ENCODE measurements at regions not wholly inside any gene's neighbourhood (a gene's known extent, or its start where the extent isn't known, plus 50 kb on each side); places are given as distances from the start of the nearest gene placed in this dataset.

DNA sequence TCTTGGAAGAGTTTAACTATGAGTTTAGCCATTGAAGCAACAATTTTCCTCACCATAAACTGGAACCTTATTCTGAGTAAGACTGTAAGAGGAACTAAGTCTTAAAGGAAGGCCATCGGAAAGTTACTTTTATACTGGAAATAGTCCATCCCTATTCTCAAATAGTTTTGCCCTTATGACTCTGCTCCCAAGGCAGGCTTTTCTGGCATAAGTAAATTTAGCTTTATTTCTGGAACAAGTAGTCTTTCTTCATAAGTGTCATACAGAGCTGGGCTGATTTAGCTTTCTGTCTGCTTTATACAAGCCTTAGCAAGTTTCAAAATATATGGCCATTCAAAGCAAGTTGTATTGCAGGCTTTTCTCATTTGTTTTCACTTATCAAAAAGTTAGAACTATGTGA is 328.1 kb downstream of the HACE1 start (continued):
- TF ChIP-seq FOXK2 (IDR thresholded peaks at IDR 0.05), result no peak

DNA sequence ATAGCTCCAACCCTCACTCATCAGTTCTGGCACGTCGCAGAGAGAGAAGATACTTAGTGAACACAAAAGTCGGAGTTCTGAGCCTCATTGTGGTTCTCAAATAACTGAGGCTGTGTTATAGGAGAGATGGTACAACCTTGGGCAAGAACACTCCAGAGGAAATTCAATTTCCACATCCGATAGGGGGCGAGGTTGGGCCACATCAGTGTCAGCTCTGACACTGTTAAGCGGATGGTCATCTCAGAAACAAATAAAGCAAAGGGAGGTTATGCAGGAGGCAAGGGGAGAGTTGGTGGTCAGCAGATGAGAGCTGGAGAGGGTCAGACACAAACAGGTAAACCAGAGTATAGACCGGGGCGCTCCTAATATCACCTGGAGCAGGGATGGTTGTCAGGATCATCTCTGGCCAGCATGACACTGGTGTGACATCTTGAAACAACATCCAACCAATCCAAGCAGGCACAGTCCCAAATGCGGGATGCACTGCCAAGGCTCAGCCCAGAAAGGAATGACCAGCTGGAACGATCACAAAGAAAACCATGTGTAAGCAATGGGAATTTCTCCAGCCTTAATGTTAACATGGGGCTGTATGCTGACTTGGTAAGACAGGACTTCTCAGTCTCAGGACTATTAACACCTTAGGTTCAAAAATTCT is 331.8 kb downstream of the HACE1 start:
- no TSS peak for BruUV-seq (replicated peaks)
- H3K4me3 ChIP-seq, result no peak overlapping the region
- H3K4me1 ChIP-seq (ENCODE audit: control insufficient read depth, insufficient read depth, low read length), result no peaks in the 10 kb centered on the region
- no peak overlapping the region for H3K27ac ChIP-seq (ENCODE audit: control insufficient read depth, insufficient read depth)
- ChIA-PET RAD21 (ENCODE audit: unreplicated experiment) (no interaction called here), POLR2A (no interaction called here), CTCF (interaction anchor here (0.7 to 1.1 kb wide), 4 partner anchors 10 to 86 kb away, joined by 3 to 4 read pairs (median 3); no protein-coding TSS in a partner anchor), SMC1A (ENCODE audit: uncharacterized antibody, unreplicated experiment) (no interaction called here)
- no peak overlapping the region for H3K4me2 ChIP-seq (ENCODE audit: control insufficient read depth, insufficient read depth)
- in situ Hi-C loops (cut with MboI) (loop anchor here (5.0 kb wide), 1 partner anchor 244 kb away; no protein-coding TSS in a partner anchor), intact Hi-C loops (cut with micrococcal nuclease; ENCODE audit: unreplicated experiment) (loop anchor here (10.0 kb wide), 2 partner anchors 293 to 513 kb away; no protein-coding TSS in a partner anchor)
- H3K79me2 ChIP-seq (ENCODE audit: control insufficient read depth, insufficient read depth, low read length), result no peaks in the 10 kb centered on the region
- ATAC-seq (peak; percentile 58), DNase-seq (ENCODE audit: low read depth, low spot score) (no peak), FAIRE-seq (no peak)
- H3K36me3 ChIP-seq (ENCODE audit: control insufficient read depth in 2 of 2, insufficient read depth in 2 of 2, low read length in 1 of 2), result no peaks in the 10 kb centered on the region
- TF ChIP-seq, protein P1, sequence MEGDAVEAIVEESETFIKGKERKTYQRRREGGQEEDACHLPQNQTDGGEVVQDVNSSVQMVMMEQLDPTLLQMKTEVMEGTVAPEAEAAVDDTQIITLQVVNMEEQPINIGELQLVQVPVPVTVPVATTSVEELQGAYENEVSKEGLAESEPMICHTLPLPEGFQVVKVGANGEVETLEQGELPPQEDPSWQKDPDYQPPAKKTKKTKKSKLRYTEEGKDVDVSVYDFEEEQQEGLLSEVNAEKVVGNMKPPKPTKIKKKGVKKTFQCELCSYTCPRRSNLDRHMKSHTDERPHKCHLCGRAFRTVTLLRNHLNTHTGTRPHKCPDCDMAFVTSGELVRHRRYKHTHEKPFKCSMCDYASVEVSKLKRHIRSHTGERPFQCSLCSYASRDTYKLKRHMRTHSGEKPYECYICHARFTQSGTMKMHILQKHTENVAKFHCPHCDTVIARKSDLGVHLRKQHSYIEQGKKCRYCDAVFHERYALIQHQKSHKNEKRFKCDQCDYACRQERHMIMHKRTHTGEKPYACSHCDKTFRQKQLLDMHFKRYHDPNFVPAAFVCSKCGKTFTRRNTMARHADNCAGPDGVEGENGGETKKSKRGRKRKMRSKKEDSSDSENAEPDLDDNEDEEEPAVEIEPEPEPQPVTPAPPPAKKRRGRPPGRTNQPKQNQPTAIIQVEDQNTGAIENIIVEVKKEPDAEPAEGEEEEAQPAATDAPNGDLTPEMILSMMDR (IDR thresholded peaks at IDR 0.05 in 2 of 3, conservative IDR thresholded peaks at IDR 0.05 in 1 of 3; ENCODE audit: control insufficient read depth in 2 of 3, extremely low read depth in 1 of 3, insufficient read depth in 1 of 3, low read depth in 3 of 3, low read length in 3 of 3), result peak; percentile 12 to 31 (median 22); a peak in 3 of 6 replicates
- peak; percentile 46; the same call in 1 of the 2 replicates for TF ChIP-seq RAD21 (IDR thresholded peaks at IDR 0.05; ENCODE audit: insufficient read depth, low read depth, low read length)
- TF ChIP-seq, protein P2, sequence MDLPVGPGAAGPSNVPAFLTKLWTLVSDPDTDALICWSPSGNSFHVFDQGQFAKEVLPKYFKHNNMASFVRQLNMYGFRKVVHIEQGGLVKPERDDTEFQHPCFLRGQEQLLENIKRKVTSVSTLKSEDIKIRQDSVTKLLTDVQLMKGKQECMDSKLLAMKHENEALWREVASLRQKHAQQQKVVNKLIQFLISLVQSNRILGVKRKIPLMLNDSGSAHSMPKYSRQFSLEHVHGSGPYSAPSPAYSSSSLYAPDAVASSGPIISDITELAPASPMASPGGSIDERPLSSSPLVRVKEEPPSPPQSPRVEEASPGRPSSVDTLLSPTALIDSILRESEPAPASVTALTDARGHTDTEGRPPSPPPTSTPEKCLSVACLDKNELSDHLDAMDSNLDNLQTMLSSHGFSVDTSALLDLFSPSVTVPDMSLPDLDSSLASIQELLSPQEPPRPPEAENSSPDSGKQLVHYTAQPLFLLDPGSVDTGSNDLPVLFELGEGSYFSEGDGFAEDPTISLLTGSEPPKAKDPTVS (IDR thresholded peaks at IDR 0.05; ENCODE audit: low read depth, low read length), result no peak
- H4K20me1 ChIP-seq (ENCODE audit: control insufficient read depth, insufficient read depth), result no peaks in the 10 kb centered on the region
- peaks cover 0 to 2% of the 10 kb centered on the region in 2 experiments; a peak in 1 of 4 replicates for H3K27me3 ChIP-seq (replicated peaks in 1 of 2; ENCODE audit: control insufficient read depth in 2 of 2, insufficient read depth in 2 of 2, low read length in 1 of 2)
- 36% methylated on average over 10 of the region's 10 CpGs for WGBS (ENCODE audit: insufficient coverage, insufficient replicate concordance, low lambda C conversion rate, missing lambda C conversion rate)
- no peak overlapping the region for H2AFZ ChIP-seq (ENCODE audit: control insufficient read depth, low read depth, low read length)
- H3K9ac ChIP-seq (ENCODE audit: control insufficient read depth, insufficient read depth, low read length), result no peak overlapping the region
- no peaks in the 10 kb centered on the region for H3K9me3 ChIP-seq (replicated peaks; ENCODE audit: control insufficient read depth, insufficient read depth, low read length)
